Lung (tissue), 11 donors: ENCODE measurements at regions not wholly inside any gene's neighbourhood (a gene's known extent, or its start where the extent isn't known, plus 50 kb on each side); places are given as distances from the start of the nearest gene placed in this dataset.

Experiments used
- ATAC-seq: fragments of 200-7000 bp; cut with Tn5 transposase; one replicate; pipeline ENCODE4 v1.9.1; 2020; ENCODE audit warnings: moderate number of reproducible peaks; ENCODE audit not compliant: insufficient read depth, low FRiP score
- DNase-seq, 3 donors: peaks; one replicate each; pipeline ENCODE4 v3.0.0-alpha.2; 2013 to 2017
- H3K27ac ChIP-seq, 2 donors: one replicate each; pipeline ENCODE4 v1.5.1; 2013; ENCODE audit warnings: mild to moderate bottlenecking in 2 of 2, moderate library complexity in 2 of 2, control low read depth in 1 of 2, inconsistent platforms in 1 of 2, low read depth in 1 of 2, low read length in 1 of 2
- H3K27me3 ChIP-seq, 3 donors: one replicate each; pipeline ENCODE4 v1.5.1; 2013; ENCODE audit warnings: low read length in 2 of 3; ENCODE audit not compliant: control insufficient read depth in 3 of 3, insufficient read depth in 3 of 3
- H3K36me3 ChIP-seq, 4 donors: one replicate each; pipeline ENCODE4 v1.5.1; 2013; ENCODE audit warnings: low read length in 4 of 4, mild to moderate bottlenecking in 1 of 4, moderate library complexity in 1 of 4; ENCODE audit not compliant: control insufficient read depth in 4 of 4, insufficient read depth in 4 of 4
- H3K4me1 ChIP-seq, 5 donors: one replicate each; pipeline ENCODE4 v1.5.1; 2013; ENCODE audit warnings: low read length in 5 of 5, mild to moderate bottlenecking in 2 of 5, moderate library complexity in 1 of 5; ENCODE audit not compliant: control insufficient read depth in 5 of 5, insufficient read depth in 5 of 5
- H3K4me3 ChIP-seq: one replicate; pipeline ENCODE4 v1.5.1; 2013; ENCODE audit warnings: mild to moderate bottlenecking, control low read depth, moderate library complexity
- H3K9ac ChIP-seq, 2 donors: one replicate each; pipeline ENCODE4 v1.5.1; 2013; ENCODE audit warnings: low read length in 2 of 2, control low read depth in 1 of 2; ENCODE audit not compliant: insufficient read depth in 1 of 2
- H3K9me3 ChIP-seq, 4 donors: one replicate each; pipeline ENCODE4 v1.5.1; 2013; ENCODE audit warnings: low read length in 3 of 4, mild to moderate bottlenecking in 1 of 4, moderate library complexity in 1 of 4; ENCODE audit not compliant: control insufficient read depth in 4 of 4, insufficient read depth in 3 of 4
- WGBS, 2 donors: extraction: QIAGEN DNeasy Blood & Tissue Kit; methylation state at CpG; one replicate each; pipeline ENCODE4 v1.1.7; 2013; 5-methylcytosine and 5-hydroxymethylcytosine counted together
- TF ChIP-seq, protein P1 (sequence below): IDR thresholded peaks from 2 replicates; pipeline ENCODE4 v1.5.1; 2012; ENCODE audit warnings: mild to moderate bottlenecking; ENCODE audit errors: control extremely low read depth, extremely low read depth
- donor health status: control.
- donor health status: control.
- donor health status: Bipolar disorder and iron deficiency.
- donor health status: healthy.
- donor health status: DM: yes; HTN: yes; CAD: no.

GRCh38 chr1:192730198-192730597 lies 78.6 kb upstream of the RGS2 start:
- H3K27me3 ChIP-seq = no peaks in the 10 kb centered on the region
- H3K27ac ChIP-seq = no peak overlapping the region
- no peaks in the 10 kb centered on the region for H3K9me3 ChIP-seq
- peak in 2 of 3 donors; percentile 93 to 95 for DNase-seq
- no peak overlapping the region for H3K4me3 ChIP-seq
- ATAC-seq = no peak
- no peak overlapping the region for H3K9ac ChIP-seq
- H3K4me1 ChIP-seq = peaks cover 0 to 30% (median 4%) of the 10 kb centered on the region in 5 donors
- TF ChIP-seq, protein P1, sequence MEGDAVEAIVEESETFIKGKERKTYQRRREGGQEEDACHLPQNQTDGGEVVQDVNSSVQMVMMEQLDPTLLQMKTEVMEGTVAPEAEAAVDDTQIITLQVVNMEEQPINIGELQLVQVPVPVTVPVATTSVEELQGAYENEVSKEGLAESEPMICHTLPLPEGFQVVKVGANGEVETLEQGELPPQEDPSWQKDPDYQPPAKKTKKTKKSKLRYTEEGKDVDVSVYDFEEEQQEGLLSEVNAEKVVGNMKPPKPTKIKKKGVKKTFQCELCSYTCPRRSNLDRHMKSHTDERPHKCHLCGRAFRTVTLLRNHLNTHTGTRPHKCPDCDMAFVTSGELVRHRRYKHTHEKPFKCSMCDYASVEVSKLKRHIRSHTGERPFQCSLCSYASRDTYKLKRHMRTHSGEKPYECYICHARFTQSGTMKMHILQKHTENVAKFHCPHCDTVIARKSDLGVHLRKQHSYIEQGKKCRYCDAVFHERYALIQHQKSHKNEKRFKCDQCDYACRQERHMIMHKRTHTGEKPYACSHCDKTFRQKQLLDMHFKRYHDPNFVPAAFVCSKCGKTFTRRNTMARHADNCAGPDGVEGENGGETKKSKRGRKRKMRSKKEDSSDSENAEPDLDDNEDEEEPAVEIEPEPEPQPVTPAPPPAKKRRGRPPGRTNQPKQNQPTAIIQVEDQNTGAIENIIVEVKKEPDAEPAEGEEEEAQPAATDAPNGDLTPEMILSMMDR = no peak
- H3K36me3 ChIP-seq = no peaks in the 10 kb centered on the region

DNA sequence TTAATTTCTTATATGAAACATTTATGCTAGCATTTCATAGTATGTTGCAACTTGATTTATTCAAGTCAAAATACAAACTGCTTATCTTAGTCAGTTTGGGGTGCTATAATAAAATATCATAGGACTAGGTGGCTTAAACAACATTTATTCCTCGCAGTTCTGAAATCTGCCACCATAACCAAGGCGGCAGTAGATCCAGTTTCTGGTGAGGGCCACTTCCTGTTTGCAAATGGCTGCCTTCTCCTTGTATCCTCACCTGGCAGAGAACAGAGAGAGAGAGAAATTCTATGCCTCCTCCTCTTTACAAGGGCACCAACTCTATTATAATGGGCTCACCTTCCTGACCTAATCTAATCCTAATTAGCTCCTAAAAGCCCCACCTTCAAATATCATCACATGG lies 76.1 kb upstream of the RGS2 start:
- peak in 1 of 3 donors; percentile 39 for DNase-seq
- H3K4me3 ChIP-seq = no peak overlapping the region
- no peak overlapping the region for H3K27ac ChIP-seq
- TF ChIP-seq, protein P1 = no peak
- H3K9ac ChIP-seq = no peak overlapping the region
- no peaks in the 10 kb centered on the region for H3K36me3 ChIP-seq
- ATAC-seq = no peak
- no peaks in the 10 kb centered on the region for H3K27me3 ChIP-seq
- 97 to 98% methylated on average over 2 of the region's 2 CpGs for WGBS, 2 donors
- peaks cover 0 to 51% (median 4%) of the 10 kb centered on the region in 5 donors for H3K4me1 ChIP-seq
- H3K9me3 ChIP-seq = no peaks in the 10 kb centered on the region

GRCh38 chr1:192735298-192735915 lies 73.4 kb upstream of the RGS2 start:
- WGBS, 2 donors = 76 to 80% methylated on average over 3 of the region's 3 CpGs
- Histone ChIP-seq H3K27me3 (no peaks in the 10 kb centered on the region), H3K27ac (no peak overlapping the region), H3K4me3 (no peak overlapping the region), H3K9me3 (no peaks in the 10 kb centered on the region), H3K4me1 (peaks cover 0 to 41% (median 0%) of the 10 kb centered on the region in 5 donors), H3K9ac (no peak overlapping the region), H3K36me3 (no peaks in the 10 kb centered on the region)
- peak in 2 of 3 donors; percentile 66 to 70 for DNase-seq
- no peak for ATAC-seq
- TF ChIP-seq, protein P1 = no peak

DNA sequence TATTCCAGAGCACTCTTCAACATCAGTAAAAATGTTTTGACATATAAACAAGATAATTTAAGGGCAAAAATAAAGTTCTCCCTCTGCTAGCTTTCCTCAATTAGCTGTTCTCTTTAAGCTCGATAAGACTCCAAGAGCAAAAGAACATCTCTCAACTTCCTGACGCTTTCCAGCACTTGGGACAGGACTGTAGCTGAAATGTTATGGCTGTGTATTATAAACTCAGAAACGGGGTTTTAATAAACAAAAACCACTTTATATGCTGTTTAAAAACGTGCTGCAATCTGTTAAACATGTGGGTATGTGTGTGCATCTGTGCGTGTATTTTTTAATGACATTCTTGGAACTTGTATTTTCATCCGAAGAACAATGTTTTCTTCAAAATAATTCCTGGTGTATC lies 71.5 kb upstream of the RGS2 start:
- no peaks in the 10 kb centered on the region for H3K27me3 ChIP-seq
- peaks cover 0 to 26% (median 0%) of the 10 kb centered on the region in 5 donors for H3K4me1 ChIP-seq
- ATAC-seq (no peak), DNase-seq (peak; percentile 32 to 94 (median 90))
- no peaks in the 10 kb centered on the region for H3K9me3 ChIP-seq
- no peaks in the 10 kb centered on the region for H3K36me3 ChIP-seq
- TF ChIP-seq, protein P1 = no peak
- no peak overlapping the region for H3K4me3 ChIP-seq
- no peak overlapping the region for H3K9ac ChIP-seq
- H3K27ac ChIP-seq = no peak overlapping the region
- 61 to 81% methylated on average over 6 of the region's 6 CpGs for WGBS, 2 donors
